GM21717 (cell line): ENCODE measurements at regions not wholly inside any gene's neighbourhood (a gene's known extent, or its start where the extent isn't known, plus 50 kb on each side); places are given as distances from the start of the nearest gene placed in this dataset.
"Not testable (repeated sequence)": the region's sequence is repeated elsewhere in the genome, so short reads cannot be mapped to it uniquely, and the experiment has no call there.

Experiments used
- ATAC-seq: cut with Tn5 transposase; IDR thresholded peaks from one replicate; pipeline ENCODE4 v1.9.1; 2021; ENCODE audit warnings: mild to moderate bottlenecking, moderate library complexity; ENCODE audit not compliant: unreplicated experiment

DNA sequence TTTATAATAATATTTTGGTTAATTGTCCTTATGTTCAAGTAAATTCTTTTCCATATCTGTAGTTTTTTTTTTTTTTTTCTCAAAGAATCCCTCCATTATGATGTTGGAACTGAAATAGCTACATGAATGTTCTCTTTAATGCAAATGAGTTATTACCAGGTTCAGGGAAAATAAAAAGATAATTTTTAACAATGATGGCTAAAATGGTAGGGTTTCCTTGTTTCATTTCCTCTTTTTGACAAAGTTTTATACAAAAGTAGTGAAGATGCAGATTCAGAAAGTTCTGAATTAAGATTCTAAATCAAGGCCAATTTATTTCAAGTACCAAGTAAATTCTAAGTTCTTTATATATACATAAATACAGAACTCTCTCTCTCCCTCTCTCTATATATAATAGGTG is 779.0 kb upstream of the INTU start:
- ATAC-seq, result no peak

DNA sequence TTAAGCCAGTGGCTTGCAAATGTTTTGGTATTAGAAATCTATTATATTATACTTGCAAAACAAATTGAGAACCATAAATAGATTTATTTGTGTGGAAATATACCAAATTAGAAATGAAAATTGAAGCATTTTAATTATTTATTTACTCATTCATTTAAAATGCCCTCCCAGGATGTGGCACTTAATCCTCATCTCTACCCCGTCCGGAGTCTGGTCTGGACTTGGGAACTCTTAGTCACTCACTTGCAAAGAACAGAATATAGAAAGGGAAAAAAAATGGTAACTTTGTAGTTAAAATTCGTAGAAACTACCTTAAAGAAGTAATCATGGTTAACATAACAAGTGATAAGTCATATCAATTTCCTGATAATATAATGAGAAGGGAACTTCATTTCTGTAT is 775.9 kb upstream of the INTU start:
- no peak for ATAC-seq

GRCh38 chr4:126859314-126859713 is 773.4 kb upstream of the INTU start:
- ATAC-seq, result no peak

DNA sequence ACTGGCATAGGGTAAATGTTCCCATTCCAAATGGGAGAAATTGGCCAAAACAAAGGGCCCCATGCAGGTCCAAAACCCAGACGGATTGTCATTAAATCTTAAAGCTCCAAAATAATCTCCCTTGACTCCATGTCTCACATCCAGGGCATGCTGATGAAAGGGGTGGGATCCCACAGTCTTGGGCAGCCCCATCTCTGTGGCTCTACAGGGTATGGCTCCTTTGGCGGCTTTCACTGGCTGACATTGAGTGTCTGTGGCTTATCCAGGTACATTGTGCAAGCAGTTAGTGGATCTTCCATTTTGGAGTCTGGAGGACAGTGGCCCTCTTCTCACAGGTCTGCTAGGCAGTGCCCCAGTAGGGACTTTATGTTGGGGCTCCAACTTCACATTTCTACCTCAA is 772.9 kb upstream of the INTU start:
- ATAC-seq, result no peak

- no peak for ATAC-seq
Observed at GRCh38 chr4:126860308-126860707, 772.4 kb upstream of the INTU start.

DNA sequence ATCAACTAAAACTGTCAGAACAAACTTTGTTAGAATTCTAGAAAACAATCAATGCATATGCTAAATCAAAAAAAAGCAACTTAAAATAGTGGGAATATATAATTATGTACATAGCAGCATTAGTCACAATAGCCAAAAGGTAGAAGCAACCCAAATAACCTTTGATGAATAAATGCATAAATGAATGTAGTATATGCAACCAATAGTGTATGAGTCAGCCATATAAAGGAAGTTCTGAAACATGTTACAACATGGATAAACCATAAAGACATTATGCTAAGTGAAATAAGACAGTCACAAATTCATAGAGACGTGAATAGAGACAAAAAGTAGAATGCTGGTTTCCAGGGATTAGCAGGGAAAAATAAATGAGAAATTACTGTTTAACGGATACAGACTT is 762.8 kb upstream of the INTU start:
- ATAC-seq, result no peak

GRCh38 chr4:126871810-126872209 is 760.9 kb upstream of the INTU start:
- no peak for ATAC-seq

GRCh38 chr4:126874533-126874932 is 758.2 kb upstream of the INTU start:
- ATAC-seq, result no peak

- ATAC-seq, result no peak
Observed at GRCh38 chr4:126888968-126889367, 743.8 kb upstream of the INTU start.

DNA sequence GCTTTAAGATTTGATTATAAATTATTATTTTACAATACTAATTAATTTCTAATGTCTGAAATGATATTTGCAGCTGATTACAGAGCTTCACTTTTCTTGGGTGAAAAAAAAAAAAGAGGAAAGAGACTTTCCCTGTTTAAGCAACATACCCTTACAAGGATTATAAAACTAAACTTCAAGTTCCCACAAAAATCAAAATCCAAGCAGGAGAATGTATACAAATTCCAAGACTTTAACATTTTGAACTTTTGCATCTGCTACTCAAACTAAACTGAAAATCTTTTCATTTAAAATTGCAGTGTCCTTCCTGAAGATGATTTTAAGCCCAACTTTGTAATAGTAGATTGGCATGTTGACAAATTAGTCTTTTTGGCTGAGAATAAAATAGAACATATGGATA is 742.4 kb upstream of the INTU start:
- ATAC-seq, result no peak

DNA sequence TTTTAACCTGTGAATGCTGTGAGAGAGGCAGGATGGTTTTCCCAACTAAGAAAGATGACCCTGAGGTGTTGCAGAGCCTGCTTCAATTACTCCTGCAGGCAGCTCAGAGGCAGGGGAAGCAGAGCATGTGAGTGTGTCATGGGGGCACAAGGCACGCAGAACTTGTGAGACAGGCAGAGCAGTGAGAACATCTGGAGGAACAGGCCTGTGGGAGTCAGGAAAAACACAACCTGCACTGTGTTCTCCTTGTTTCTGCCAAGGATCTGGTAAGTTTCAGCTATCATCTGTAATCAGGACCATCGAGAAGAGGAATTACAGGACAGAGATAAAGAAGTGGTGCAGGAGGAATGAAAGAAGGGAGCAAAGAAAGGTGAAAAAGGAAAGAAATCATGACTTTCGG is 741.8 kb upstream of the INTU start:
- no peak for ATAC-seq

DNA sequence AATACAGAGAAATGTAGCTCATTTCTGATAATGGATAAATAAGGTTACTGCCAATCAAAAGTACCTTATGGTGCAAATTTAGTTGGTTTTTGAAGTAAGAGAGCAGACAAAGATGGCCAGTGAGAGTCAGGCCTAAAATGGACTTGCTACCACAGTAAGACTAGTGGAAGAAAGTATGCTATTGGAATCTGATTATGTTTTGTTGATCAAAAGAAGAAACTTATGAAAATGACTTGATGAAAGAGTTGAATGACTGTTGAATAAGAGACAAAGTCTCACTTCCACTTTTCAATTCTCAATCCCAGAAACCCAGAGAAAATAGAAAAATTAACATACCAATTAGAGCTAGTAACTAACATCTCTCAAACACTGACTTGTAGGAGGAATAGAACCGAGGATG is 737.8 kb upstream of the INTU start:
- no peak for ATAC-seq

DNA sequence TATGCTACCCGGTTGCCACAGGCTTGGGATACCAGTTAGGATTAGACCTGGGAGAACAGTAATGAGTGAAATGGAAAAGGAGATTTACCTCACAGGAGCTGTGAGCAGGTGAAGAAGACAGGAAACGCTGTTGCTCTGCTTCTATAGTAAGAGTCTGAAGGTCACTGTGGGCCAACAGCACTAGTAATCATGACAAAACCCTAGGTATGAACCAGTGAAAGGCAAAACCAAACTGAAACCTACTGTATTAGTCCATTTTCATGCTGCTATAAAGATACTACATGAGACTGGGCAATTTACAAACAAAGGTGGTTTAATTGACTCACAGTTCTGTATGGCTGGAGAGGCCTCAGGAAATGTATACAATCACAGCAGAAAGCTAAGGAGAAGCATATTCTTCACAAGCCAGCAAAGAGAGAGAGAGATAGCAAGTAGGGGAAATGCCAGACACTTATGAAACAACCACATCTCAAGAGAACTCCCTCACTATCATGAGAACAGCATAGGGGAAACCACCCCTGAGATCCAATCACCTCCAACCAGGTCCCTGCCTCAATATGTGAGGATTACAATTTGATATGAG is 736.7 kb upstream of the INTU start:
- ATAC-seq, result no peak

GRCh38 chr4:126897038-126897437 is 735.7 kb upstream of the INTU start:
- ATAC-seq, result no peak

GRCh38 chr4:126898815-126899214 is 733.9 kb upstream of the INTU start:
- ATAC-seq, result no peak

DNA sequence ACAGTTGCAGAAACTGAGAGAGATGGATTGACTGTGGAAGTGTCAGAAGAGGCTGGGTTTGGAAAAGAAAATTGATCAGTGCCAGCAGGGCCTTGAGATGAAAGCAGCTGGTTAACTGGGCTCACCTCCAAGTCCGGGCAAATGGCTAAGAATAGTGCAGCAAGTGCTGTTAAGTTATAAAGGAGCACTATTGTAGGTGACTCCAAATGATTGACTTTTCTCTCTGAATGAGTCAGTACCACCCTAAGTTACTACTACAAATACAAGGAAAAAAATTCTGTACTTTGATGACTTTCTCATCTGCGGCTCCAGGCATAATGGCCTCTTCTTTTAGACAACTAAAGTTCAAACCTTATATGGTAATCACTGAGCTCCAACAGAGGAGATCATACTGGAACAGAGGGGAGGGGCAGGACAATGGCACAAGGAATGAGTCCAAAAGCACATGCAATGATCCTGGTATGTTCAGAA is 733.4 kb upstream of the INTU start:
- no peak for ATAC-seq

GRCh38 chr4:126906466-126906865 is 726.3 kb upstream of the INTU start:
- no peak for ATAC-seq

GRCh38 chr4:126907389-126907788 is 725.4 kb upstream of the INTU start:
- no peak for ATAC-seq

DNA sequence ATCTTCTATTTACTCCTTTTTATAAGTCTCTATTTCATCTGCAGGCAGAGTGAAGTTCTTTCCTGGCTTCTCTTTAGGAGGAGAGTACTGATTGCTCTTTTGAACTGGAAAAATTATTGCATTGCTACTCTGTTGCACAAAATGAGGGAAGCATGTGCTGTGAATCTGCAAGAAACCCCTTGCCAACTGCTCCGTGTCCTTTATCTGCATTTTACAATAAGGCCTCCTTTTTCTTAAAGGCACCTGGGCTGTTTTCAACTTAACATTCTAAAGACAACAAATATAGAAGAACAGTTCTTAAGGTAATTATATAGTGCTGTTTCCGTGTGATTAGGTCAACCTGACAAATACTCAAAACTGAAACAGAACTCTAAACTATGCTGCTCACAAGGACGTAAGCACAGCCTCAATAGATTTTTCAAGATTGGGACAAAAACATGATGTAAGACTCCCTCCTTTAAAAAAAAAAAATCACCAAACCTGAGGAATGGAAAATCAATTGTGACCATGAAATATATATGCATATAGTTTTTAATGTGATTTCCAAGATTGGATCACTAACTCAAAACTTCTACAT is 716.6 kb upstream of the INTU start:
- ATAC-seq, result no peak

DNA sequence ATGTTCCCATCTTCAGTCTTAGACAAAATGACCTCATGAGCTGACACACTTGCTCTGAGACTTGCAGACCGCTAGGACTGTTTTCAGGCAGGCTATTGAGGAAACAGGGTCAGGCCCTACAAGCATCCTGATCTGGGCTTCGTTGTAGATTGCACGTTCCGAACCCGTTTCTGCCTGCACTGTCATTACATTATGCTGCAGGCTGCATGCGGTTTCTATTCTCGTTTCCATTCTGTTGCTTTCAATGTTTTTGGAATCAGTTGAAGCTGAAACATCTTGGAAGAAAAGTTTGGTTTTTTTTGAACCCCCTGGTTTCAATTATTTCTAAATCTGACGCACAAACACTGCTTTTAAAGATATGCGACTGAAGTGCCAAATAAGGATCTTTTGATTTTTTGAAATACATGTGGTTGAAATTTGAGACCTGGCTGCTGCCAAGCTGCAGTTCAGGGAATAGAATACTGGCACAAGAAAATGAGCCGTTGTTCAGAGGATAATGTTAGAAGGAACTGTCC is 716.1 kb upstream of the INTU start:
- ATAC-seq, result no peak

DNA sequence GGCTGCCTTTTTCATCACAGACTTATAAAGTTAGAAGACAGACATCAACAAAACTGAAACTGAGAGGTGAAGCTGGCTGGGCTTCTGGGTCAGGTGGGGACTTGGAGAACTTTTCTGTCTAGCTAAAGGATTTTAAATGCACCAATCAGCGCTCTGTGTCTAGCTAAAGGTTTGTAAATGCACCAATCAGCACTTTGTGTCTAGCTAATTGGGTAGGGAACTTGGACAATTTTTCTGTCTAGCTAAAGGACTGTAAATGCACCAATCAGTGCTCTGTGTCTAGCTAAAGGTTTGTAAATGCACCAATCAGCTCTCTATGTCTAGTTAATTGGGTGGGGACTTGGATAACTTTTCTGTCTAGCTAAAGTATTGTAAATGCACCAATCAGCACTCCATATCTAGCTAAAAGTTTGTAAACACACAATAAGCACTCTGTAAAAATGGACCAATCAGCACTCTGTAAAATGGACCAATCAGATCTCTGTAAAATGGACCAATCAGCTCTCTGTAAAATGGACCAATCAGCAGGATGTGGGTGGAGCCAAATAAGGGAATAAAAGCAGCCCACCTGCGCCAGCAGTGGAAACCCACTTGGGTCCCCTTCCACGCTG is 710.3 kb upstream of the INTU start:
- ATAC-seq, result not testable (repeated sequence)

- no peak for ATAC-seq
Observed at GRCh38 chr4:126924237-126924636, 708.5 kb upstream of the INTU start.
